Endodermal cell (in vitro differentiated cells): ENCODE measurements at regions not wholly inside any gene's neighbourhood (a gene's known extent, or its start where the extent isn't known, plus 50 kb on each side); places are given as distances from the start of the nearest gene placed in this dataset.

Experiments used
- DNase-seq: peaks from one replicate; pipeline ENCODE4 v3.0.0-alpha.2; 2017
- H3K27ac ChIP-seq: 2 replicates; pipeline ENCODE4 v1.5.1; 2013; ENCODE audit warnings: mild to moderate bottlenecking, low read depth, low read length, moderate library complexity
- H3K27me3 ChIP-seq: 2 replicates; pipeline ENCODE4 v1.6.1; 2013; ENCODE audit warnings: mild to moderate bottlenecking, low read length, moderate library complexity; ENCODE audit not compliant: insufficient read depth, control insufficient read depth, poor library complexity, severe bottlenecking
- H3K36me3 ChIP-seq: 2 replicates; pipeline ENCODE4 v1.7.0; 2013; ENCODE audit warnings: mild to moderate bottlenecking, low read length, moderate library complexity; ENCODE audit not compliant: control insufficient read depth, insufficient read depth
- H3K4me1 ChIP-seq: one replicate; pipeline ENCODE4 v1.7.0; 2013; ENCODE audit warnings: low read length; ENCODE audit not compliant: control insufficient read depth, insufficient read depth
- H3K4me3 ChIP-seq: 2 replicates; pipeline ENCODE4 v1.5.1; 2013; ENCODE audit warnings: mild to moderate bottlenecking, low read length, moderate library complexity
- H3K9ac ChIP-seq: 2 replicates; pipeline ENCODE4 v1.6.1; 2013; ENCODE audit warnings: mild to moderate bottlenecking, low read length, moderate library complexity; ENCODE audit not compliant: poor library complexity, severe bottlenecking; ENCODE audit errors: extremely low read depth
- H3K9me3 ChIP-seq: 2 replicates; pipeline ENCODE4 v1.6.1; 2013; ENCODE audit warnings: mild to moderate bottlenecking, low read length, moderate library complexity; ENCODE audit not compliant: control insufficient read depth
- H3K27ac Mint-ChIP-seq: 2 replicates; pipeline ENCODE4 v1.8.0; 2020; ENCODE audit warnings: mixed read lengths
- H3K27me3 Mint-ChIP-seq: 2 replicates; pipeline ENCODE4 v1.8.0; 2021; ENCODE audit warnings: mild to moderate bottlenecking, mixed read lengths; ENCODE audit not compliant: insufficient read depth
- H3K36me3 Mint-ChIP-seq: 2 replicates; pipeline ENCODE4 v1.8.0; 2020; ENCODE audit warnings: low read depth, mixed read lengths
- H3K4me1 Mint-ChIP-seq: 2 replicates; pipeline ENCODE4 v1.8.0; 2020; ENCODE audit warnings: mixed read lengths
- H3K4me3 Mint-ChIP-seq: 2 replicates; pipeline ENCODE4 v1.8.0; 2020; ENCODE audit warnings: mild to moderate bottlenecking, moderate library complexity, mixed read lengths
- H3K9me3 Mint-ChIP-seq: 2 replicates; pipeline ENCODE4 v1.8.0; 2020; ENCODE audit warnings: mild to moderate bottlenecking, mixed read lengths
- WGBS, 2 experiments: methylation state at CpG; one replicate each; pipeline versions ENCODE4 v1.1.5 to v1.1.7; 2013; ENCODE audit warnings: missing lambda C conversion rate in 2 of 2, mixed read lengths in 1 of 2; ENCODE audit not compliant: insufficient coverage in 1 of 2, insufficient read length in 1 of 2; 5-methylcytosine and 5-hydroxymethylcytosine counted together
- TF ChIP-seq, protein P1 (sequence below): fragments of 200-600 bp; sonication (generic); conservative IDR thresholded peaks from 2 replicates; pipeline ENCODE4 v1.5.0; 2021; ENCODE audit warnings: antibody characterized with exemption, mild to moderate bottlenecking

DNA sequence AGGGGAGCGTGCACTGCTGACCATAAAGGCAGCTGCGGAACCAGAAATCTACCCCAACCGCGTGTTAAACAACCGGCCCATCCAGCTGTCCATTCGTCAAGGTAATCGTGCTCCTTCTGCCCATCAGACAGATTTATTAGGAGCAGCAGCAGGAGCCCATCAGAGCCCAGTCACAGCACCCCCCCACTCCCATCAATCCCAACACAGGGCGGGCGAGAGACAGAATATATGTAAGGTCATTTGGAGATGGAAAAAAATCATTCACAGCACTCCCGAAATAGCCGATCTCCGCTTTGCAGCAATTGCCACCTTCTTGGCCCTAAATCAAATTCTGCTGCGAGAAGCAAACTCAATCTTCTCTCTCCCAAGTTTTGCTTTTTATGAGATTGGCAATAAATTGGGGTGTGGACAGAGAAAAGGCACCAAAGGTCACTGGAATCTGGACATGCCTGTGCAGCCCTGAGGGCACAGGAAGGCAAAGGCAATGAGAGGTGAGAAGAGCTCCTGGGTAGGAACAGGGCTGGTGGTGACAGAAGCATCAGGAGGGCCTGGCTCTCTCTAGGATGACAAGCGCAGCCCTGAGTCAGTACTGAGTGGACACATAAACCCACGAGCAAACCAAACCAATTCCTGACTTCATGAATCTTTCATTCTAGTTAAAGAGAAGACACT is 145.0 kb upstream of the ZMIZ1 start:
- no peak for DNase-seq
- no peaks in the 10 kb centered on the region for H3K27me3 ChIP-seq
- H3K36me3 ChIP-seq, result no peaks in the 10 kb centered on the region
- H3K36me3 Mint-ChIP-seq, result no peaks in the 10 kb centered on the region
- TF ChIP-seq, protein P1, sequence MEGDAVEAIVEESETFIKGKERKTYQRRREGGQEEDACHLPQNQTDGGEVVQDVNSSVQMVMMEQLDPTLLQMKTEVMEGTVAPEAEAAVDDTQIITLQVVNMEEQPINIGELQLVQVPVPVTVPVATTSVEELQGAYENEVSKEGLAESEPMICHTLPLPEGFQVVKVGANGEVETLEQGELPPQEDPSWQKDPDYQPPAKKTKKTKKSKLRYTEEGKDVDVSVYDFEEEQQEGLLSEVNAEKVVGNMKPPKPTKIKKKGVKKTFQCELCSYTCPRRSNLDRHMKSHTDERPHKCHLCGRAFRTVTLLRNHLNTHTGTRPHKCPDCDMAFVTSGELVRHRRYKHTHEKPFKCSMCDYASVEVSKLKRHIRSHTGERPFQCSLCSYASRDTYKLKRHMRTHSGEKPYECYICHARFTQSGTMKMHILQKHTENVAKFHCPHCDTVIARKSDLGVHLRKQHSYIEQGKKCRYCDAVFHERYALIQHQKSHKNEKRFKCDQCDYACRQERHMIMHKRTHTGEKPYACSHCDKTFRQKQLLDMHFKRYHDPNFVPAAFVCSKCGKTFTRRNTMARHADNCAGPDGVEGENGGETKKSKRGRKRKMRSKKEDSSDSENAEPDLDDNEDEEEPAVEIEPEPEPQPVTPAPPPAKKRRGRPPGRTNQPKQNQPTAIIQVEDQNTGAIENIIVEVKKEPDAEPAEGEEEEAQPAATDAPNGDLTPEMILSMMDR, result no peak
- H3K9me3 Mint-ChIP-seq, result no peaks in the 10 kb centered on the region
- WGBS, 2 experiments, result 84 to 100% methylated on average over 5 to 15 of the region's 15 CpGs
- H3K27ac Mint-ChIP-seq, result no peak overlapping the region
- no peak overlapping the region for H3K27ac ChIP-seq
- no peak overlapping the region for H3K4me3 Mint-ChIP-seq
- H3K9me3 ChIP-seq, result no peaks in the 10 kb centered on the region
- peaks cover 22% of the 10 kb centered on the region for H3K4me1 Mint-ChIP-seq
- no peak overlapping the region for H3K4me3 ChIP-seq
- H3K9ac ChIP-seq, result no peak overlapping the region
- H3K4me1 ChIP-seq, result peaks cover 4% of the 10 kb centered on the region
- H3K27me3 Mint-ChIP-seq, result peaks cover 6% of the 10 kb centered on the region

DNA sequence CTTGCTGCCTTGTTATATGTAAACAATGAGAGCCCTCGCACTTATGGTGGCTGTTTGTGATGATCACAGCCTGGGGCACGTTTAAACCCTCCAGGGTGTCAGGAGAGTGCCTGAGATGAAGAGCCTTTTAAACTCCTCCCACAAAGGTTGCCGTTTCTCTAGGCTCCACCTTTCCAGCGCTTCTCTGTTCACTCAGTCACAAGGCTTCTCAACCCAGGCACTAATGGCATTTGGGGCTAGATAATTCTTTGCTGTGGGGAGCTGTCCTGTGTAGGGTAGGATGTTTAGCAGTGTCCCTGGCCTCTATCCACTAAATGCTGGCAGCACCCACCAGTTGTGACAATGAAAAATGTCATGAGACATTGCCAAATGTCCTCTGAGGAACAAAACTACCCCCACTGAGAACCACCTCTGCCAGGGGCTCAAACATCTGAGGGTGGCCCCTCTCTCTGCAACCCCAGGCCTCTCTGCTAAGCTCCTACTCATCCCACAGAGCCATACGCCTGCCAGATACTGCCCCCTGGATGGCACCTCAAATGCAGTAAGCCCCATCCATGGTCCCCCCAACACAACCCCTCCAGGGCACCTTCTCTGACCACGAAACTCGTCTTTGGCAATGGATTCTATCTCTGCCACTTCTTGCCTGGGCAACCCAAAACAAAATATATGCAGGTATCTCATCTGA is 144.3 kb upstream of the ZMIZ1 start:
- Mint-ChIP-seq H3K36me3 (no peaks in the 10 kb centered on the region), H3K9me3 (no peaks in the 10 kb centered on the region)
- TF ChIP-seq, protein P1, result peak; percentile 19

DNA sequence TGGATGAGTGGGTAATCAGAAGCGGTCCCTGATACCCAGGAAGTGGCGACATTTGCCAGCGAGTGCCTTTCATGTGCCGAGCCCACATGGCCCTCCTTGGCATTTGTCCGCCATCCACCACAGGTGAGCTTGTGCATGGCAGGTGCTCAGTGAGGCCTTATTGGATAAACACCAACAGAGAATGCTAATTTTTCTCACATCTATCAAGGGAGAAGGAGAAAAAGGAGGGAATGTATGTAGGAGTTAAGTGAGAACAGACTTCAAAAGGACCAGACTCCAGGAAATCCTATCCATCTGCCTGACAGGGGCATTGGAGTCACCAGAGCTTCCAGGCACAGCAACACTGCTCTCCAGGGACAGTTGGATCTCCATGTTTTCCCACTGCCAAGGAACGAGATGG is 143.5 kb upstream of the ZMIZ1 start:
- H3K4me3 ChIP-seq, result no peak overlapping the region
- H3K27ac ChIP-seq, result no peak overlapping the region
- no peak overlapping the region for H3K27ac Mint-ChIP-seq
- H3K9me3 ChIP-seq, result no peaks in the 10 kb centered on the region
- no peak overlapping the region for H3K9ac ChIP-seq
- no peak for DNase-seq
- no peaks in the 10 kb centered on the region for H3K36me3 Mint-ChIP-seq
- WGBS, 2 experiments, result 88 to 95% methylated on average over 5 to 6 of the region's 6 CpGs
- H3K36me3 ChIP-seq, result no peaks in the 10 kb centered on the region
- H3K27me3 Mint-ChIP-seq, result peaks cover 6% of the 10 kb centered on the region
- peaks cover 16% of the 10 kb centered on the region for H3K4me1 Mint-ChIP-seq
- H3K27me3 ChIP-seq, result no peaks in the 10 kb centered on the region
- TF ChIP-seq, protein P1, result no peak
- no peak overlapping the region for H3K4me3 Mint-ChIP-seq
- H3K4me1 ChIP-seq, result peaks cover 4% of the 10 kb centered on the region
- no peaks in the 10 kb centered on the region for H3K9me3 Mint-ChIP-seq

More for the DNA sequence above, 144.3 kb upstream of the ZMIZ1 start:
- Histone ChIP-seq H3K4me1 (peaks cover 4% of the 10 kb centered on the region), H3K9ac (no peak overlapping the region), H3K4me3 (no peak overlapping the region), H3K27me3 (no peaks in the 10 kb centered on the region), H3K9me3 (no peaks in the 10 kb centered on the region), H3K36me3 (no peaks in the 10 kb centered on the region), H3K27ac (no peak overlapping the region)
- Mint-ChIP-seq H3K4me3 (no peak overlapping the region), H3K4me1 (peaks cover 18% of the 10 kb centered on the region), H3K27ac (no peak overlapping the region), H3K27me3 (peaks cover 6% of the 10 kb centered on the region)
- DNase-seq, result peak; percentile 70
- 45 to 52% methylated on average over 4 to 7 of the region's 7 CpGs for WGBS, 2 experiments
